ENCODE measurements at regions not wholly inside any gene's neighbourhood (a gene's known extent, or its start where the extent isn't known, plus 50 kb on each side); places are given as distances from the start of the nearest gene placed in this dataset.

- no peaks in the 10 kb centered on the region for H3K9me3 ChIP-seq (replicated peaks in 1 of 11)
- no peak overlapping the region for H3K9ac ChIP-seq
- H4K20me1 ChIP-seq: no peaks in the 10 kb centered on the region
- no peak overlapping the region for H3K4me3 ChIP-seq
- TF ChIP-seq Cebpa-rat (IDR thresholded peaks at IDR 0.05): no peak
- H3K27me3 ChIP-seq: no peaks in the 10 kb centered on the region
- no peaks in the 10 kb centered on the region for H3K4me1 ChIP-seq
- H3K4me2 ChIP-seq: no peak overlapping the region
- no peaks in the 10 kb centered on the region for H3K36me3 ChIP-seq
- H3K27ac ChIP-seq: no peak overlapping the region
These were observed 1320.5 kb upstream of the SEL1L start for GRCh38 chr14:82854131-82854530.

- no peak for TF ChIP-seq Cebpa-rat (IDR thresholded peaks at IDR 0.05)
- Histone ChIP-seq H3K27ac (no peak overlapping the region), H3K4me2 (no peak overlapping the region), H4K20me1 (no peaks in the 10 kb centered on the region), H3K27me3 (no peaks in the 10 kb centered on the region), H3K9ac (no peak overlapping the region), H3K36me3 (no peaks in the 10 kb centered on the region), H3K4me1 (no peaks in the 10 kb centered on the region), H3K4me3 (no peak overlapping the region), H3K9me3 (replicated peaks in 1 of 11) (no peaks in the 10 kb centered on the region)
These were observed 1321.2 kb upstream of the SEL1L start for GRCh38 chr14:82854901-82855300.

- Histone ChIP-seq H3K27ac (no peak overlapping the region), H3K9me3 (replicated peaks in 1 of 11) (no peaks in the 10 kb centered on the region), H3K9ac (no peak overlapping the region), H3K36me3 (no peaks in the 10 kb centered on the region), H3K4me3 (no peak overlapping the region), H3K27me3 (no peaks in the 10 kb centered on the region), H3K4me2 (no peak overlapping the region), H3K4me1 (no peaks in the 10 kb centered on the region), H4K20me1 (no peaks in the 10 kb centered on the region)
- no peak for TF ChIP-seq Cebpa-rat (IDR thresholded peaks at IDR 0.05)
These were observed 1322.3 kb upstream of the SEL1L start for GRCh38 chr14:82855912-82856391.

- Histone ChIP-seq H3K27ac (no peak overlapping the region), H4K20me1 (no peaks in the 10 kb centered on the region), H3K4me1 (no peaks in the 10 kb centered on the region), H3K9ac (no peak overlapping the region), H3K36me3 (no peaks in the 10 kb centered on the region), H3K4me2 (no peak overlapping the region), H3K4me3 (no peak overlapping the region), H3K27me3 (no peaks in the 10 kb centered on the region), H3K9me3 (replicated peaks in 1 of 11) (peaks cover 0 to 9% (median 4%) of the 10 kb centered on the region in 11 experiments; a peak in 12 of 22 replicates)
- no peak for TF ChIP-seq Cebpa-rat (IDR thresholded peaks at IDR 0.05)
These were observed 1327.7 kb upstream of the SEL1L start for GRCh38 chr14:82861313-82861712.

GRCh38 chr14:82872494-82872893 lies 1338.8 kb upstream of the SEL1L start:
- Histone ChIP-seq H3K9ac (no peak overlapping the region), H3K4me2 (no peak overlapping the region), H3K36me3 (no peaks in the 10 kb centered on the region), H3K9me3 (replicated peaks in 1 of 11) (no peaks in the 10 kb centered on the region), H3K4me3 (no peak overlapping the region), H3K27me3 (no peaks in the 10 kb centered on the region), H3K27ac (no peak overlapping the region), H4K20me1 (no peaks in the 10 kb centered on the region), H3K4me1 (no peaks in the 10 kb centered on the region)
- no peak for TF ChIP-seq Cebpa-rat (IDR thresholded peaks at IDR 0.05)

- Histone ChIP-seq H3K27me3 (no peaks in the 10 kb centered on the region), H3K4me3 (no peak overlapping the region), H3K36me3 (no peaks in the 10 kb centered on the region), H4K20me1 (no peaks in the 10 kb centered on the region), H3K9ac (no peak overlapping the region), H3K27ac (no peak overlapping the region), H3K4me1 (no peaks in the 10 kb centered on the region), H3K9me3 (replicated peaks in 1 of 11) (no peaks in the 10 kb centered on the region), H3K4me2 (no peak overlapping the region)
- TF ChIP-seq Cebpa-rat (IDR thresholded peaks at IDR 0.05): no peak
These were observed 1345.3 kb upstream of the SEL1L start for GRCh38 chr14:82878951-82879350.

GRCh38 chr14:82879949-82880535 lies 1346.4 kb upstream of the SEL1L start:
- no peak overlapping the region for H3K27ac ChIP-seq
- H3K9me3 ChIP-seq (replicated peaks in 1 of 11): no peaks in the 10 kb centered on the region
- TF ChIP-seq Cebpa-rat (IDR thresholded peaks at IDR 0.05): no peak
- no peak overlapping the region for H3K4me3 ChIP-seq
- H3K4me2 ChIP-seq: no peak overlapping the region
- no peaks in the 10 kb centered on the region for H3K36me3 ChIP-seq
- H3K9ac ChIP-seq: no peak overlapping the region
- no peaks in the 10 kb centered on the region for H3K27me3 ChIP-seq
- H3K4me1 ChIP-seq: no peaks in the 10 kb centered on the region
- H4K20me1 ChIP-seq: no peaks in the 10 kb centered on the region

- Histone ChIP-seq H3K4me3 (no peak overlapping the region), H3K9me3 (replicated peaks in 1 of 11) (no peaks in the 10 kb centered on the region), H3K27me3 (no peaks in the 10 kb centered on the region), H3K9ac (no peak overlapping the region), H3K4me2 (no peak overlapping the region), H3K27ac (no peak overlapping the region), H3K4me1 (no peaks in the 10 kb centered on the region), H4K20me1 (no peaks in the 10 kb centered on the region), H3K36me3 (no peaks in the 10 kb centered on the region)
- no peak for TF ChIP-seq Cebpa-rat (IDR thresholded peaks at IDR 0.05)
These were observed 1353.0 kb upstream of the SEL1L start for GRCh38 chr14:82886670-82887069.

- Histone ChIP-seq H3K9me3 (replicated peaks in 1 of 11) (no peaks in the 10 kb centered on the region), H4K20me1 (no peaks in the 10 kb centered on the region), H3K27me3 (no peaks in the 10 kb centered on the region), H3K36me3 (no peaks in the 10 kb centered on the region), H3K4me1 (no peaks in the 10 kb centered on the region), H3K27ac (no peak overlapping the region), H3K4me2 (no peak overlapping the region), H3K9ac (no peak overlapping the region), H3K4me3 (no peak overlapping the region)
- no peak for TF ChIP-seq Cebpa-rat (IDR thresholded peaks at IDR 0.05)
These were observed 1356.0 kb upstream of the SEL1L start for GRCh38 chr14:82889701-82890100.

- Histone ChIP-seq H3K9ac (no peak overlapping the region), H3K9me3 (replicated peaks in 1 of 11) (no peaks in the 10 kb centered on the region), H3K27ac (no peak overlapping the region), H3K27me3 (no peaks in the 10 kb centered on the region), H3K4me3 (no peak overlapping the region), H3K36me3 (no peaks in the 10 kb centered on the region), H4K20me1 (no peaks in the 10 kb centered on the region), H3K4me2 (no peak overlapping the region), H3K4me1 (no peaks in the 10 kb centered on the region)
- TF ChIP-seq Cebpa-rat (IDR thresholded peaks at IDR 0.05): no peak
These were observed 1362.8 kb upstream of the SEL1L start for GRCh38 chr14:82896476-82896875.

Data from BLaER1 treated with 17β-estradiol and CSF1 and Interleukin-3, amounts not matched to agents 10 nM and 100 nM (cell line).